Large intestine (tissue), 3 donors: ENCODE measurements at regions not wholly inside any gene's neighbourhood (a gene's known extent, or its start where the extent isn't known, plus 50 kb on each side); places are given as distances from the start of the nearest gene placed in this dataset.

Source experiments
- DNase-seq, 2 donors: peaks; one replicate each; pipeline versions ENCODE4 v3.0.0 to v3.0.0-alpha.2; 2013
- H3K27ac ChIP-seq: one replicate; pipeline ENCODE4 v1.5.1; 2013; ENCODE audit warnings: low read length
- H3K27me3 ChIP-seq: 2 replicates; pipeline ENCODE4 v1.6.1; 2013; ENCODE audit warnings: low read length; ENCODE audit not compliant: control insufficient read depth, insufficient read depth
- H3K36me3 ChIP-seq: 2 replicates; pipeline ENCODE4 v1.6.1; 2013; ENCODE audit warnings: low read length; ENCODE audit not compliant: control insufficient read depth, insufficient read depth
- H3K4me1 ChIP-seq: one replicate; pipeline ENCODE4 v1.6.1; 2013; ENCODE audit warnings: low read length; ENCODE audit not compliant: control insufficient read depth, insufficient read depth
- H3K4me3 ChIP-seq: one replicate; pipeline ENCODE4 v1.5.1; 2013; ENCODE audit warnings: low read length
- H3K9me3 ChIP-seq: one replicate; pipeline ENCODE4 v1.6.1; 2013; ENCODE audit warnings: mild to moderate bottlenecking, low read depth, low read length, moderate library complexity; ENCODE audit not compliant: control insufficient read depth
- WGBS: methylation state at CpG from one replicate; pipeline ENCODE4 v1.1.5; 2013; ENCODE audit warnings: low lambda C conversion rate; ENCODE audit not compliant: insufficient coverage; 5-methylcytosine and 5-hydroxymethylcytosine counted together

- no peaks in the 10 kb centered on the region for H3K36me3 ChIP-seq
- WGBS: 67% methylated on average over 2 of the region's 11 CpGs
- DNase-seq: no peak
- no peaks in the 10 kb centered on the region for H3K4me1 ChIP-seq
- H3K27me3 ChIP-seq: peaks cover 2% of the 10 kb centered on the region
- no peak overlapping the region for H3K27ac ChIP-seq
- H3K9me3 ChIP-seq: no peaks in the 10 kb centered on the region
- H3K4me3 ChIP-seq: no peak overlapping the region
These were observed 196.9 kb upstream of the SLC24A3 start for GRCh38 chr20:19015351-19016139.

- Histone ChIP-seq H3K4me1 (no peaks in the 10 kb centered on the region), H3K4me3 (no peak overlapping the region), H3K27ac (no peak overlapping the region), H3K36me3 (no peaks in the 10 kb centered on the region), H3K9me3 (no peaks in the 10 kb centered on the region), H3K27me3 (peaks cover 2% of the 10 kb centered on the region)
- no CpG with 5 or more reads among the region's 7 CpGs for WGBS
- DNase-seq: no peak
These were observed 196.3 kb upstream of the SLC24A3 start for GRCh38 chr20:19016140-19016497.

GRCh38 chr20:19017104-19017690, 195.2 kb upstream of the SLC24A3 start:
- Histone ChIP-seq H3K27me3 (peaks cover 2% of the 10 kb centered on the region), H3K27ac (no peak overlapping the region), H3K4me1 (no peaks in the 10 kb centered on the region), H3K9me3 (no peaks in the 10 kb centered on the region), H3K4me3 (no peak overlapping the region), H3K36me3 (no peaks in the 10 kb centered on the region)
- DNase-seq: no peak
- 80% methylated on average over 1 of the region's 11 CpGs for WGBS

GRCh38 chr20:19018881-19019280, 193.6 kb upstream of the SLC24A3 start:
- Histone ChIP-seq H3K27ac (no peak overlapping the region), H3K4me1 (no peaks in the 10 kb centered on the region), H3K27me3 (no peaks in the 10 kb centered on the region), H3K9me3 (no peaks in the 10 kb centered on the region), H3K36me3 (no peaks in the 10 kb centered on the region), H3K4me3 (no peak overlapping the region)
- DNase-seq: no peak
- WGBS: 40% methylated on average over 1 of the region's 5 CpGs

- H3K4me3 ChIP-seq: no peak overlapping the region
- no peaks in the 10 kb centered on the region for H3K27me3 ChIP-seq
- no peak overlapping the region for H3K27ac ChIP-seq
- no CpG with 5 or more reads among the region's 5 CpGs for WGBS
- no peak for DNase-seq
- no peaks in the 10 kb centered on the region for H3K36me3 ChIP-seq
- H3K9me3 ChIP-seq: no peaks in the 10 kb centered on the region
- H3K4me1 ChIP-seq: no peaks in the 10 kb centered on the region
These were observed 192.6 kb upstream of the SLC24A3 start for GRCh38 chr20:19019734-19020364.

- no peak overlapping the region for H3K4me3 ChIP-seq
- no peaks in the 10 kb centered on the region for H3K27me3 ChIP-seq
- H3K36me3 ChIP-seq: no peaks in the 10 kb centered on the region
- no peaks in the 10 kb centered on the region for H3K9me3 ChIP-seq
- H3K27ac ChIP-seq: no peak overlapping the region
- no peaks in the 10 kb centered on the region for H3K4me1 ChIP-seq
- no CpG with 5 or more reads among the region's 7 CpGs for WGBS
- DNase-seq: no peak
These were observed 190.9 kb upstream of the SLC24A3 start for GRCh38 chr20:19021406-19022117.

- Histone ChIP-seq H3K9me3 (no peaks in the 10 kb centered on the region), H3K36me3 (no peaks in the 10 kb centered on the region), H3K4me3 (no peak overlapping the region), H3K27ac (no peak overlapping the region), H3K27me3 (no peaks in the 10 kb centered on the region), H3K4me1 (no peaks in the 10 kb centered on the region)
- no CpG with 5 or more reads among the region's 8 CpGs for WGBS
- no peak for DNase-seq
These were observed 190.3 kb upstream of the SLC24A3 start for GRCh38 chr20:19022118-19022575.

- no peaks in the 10 kb centered on the region for H3K4me1 ChIP-seq
- H3K27me3 ChIP-seq: no peaks in the 10 kb centered on the region
- no peak overlapping the region for H3K27ac ChIP-seq
- WGBS: no CpG with 5 or more reads among the region's 11 CpGs
- no peak overlapping the region for H3K4me3 ChIP-seq
- no peaks in the 10 kb centered on the region for H3K36me3 ChIP-seq
- H3K9me3 ChIP-seq: no peaks in the 10 kb centered on the region
- no peak for DNase-seq
These were observed 189.5 kb upstream of the SLC24A3 start for GRCh38 chr20:19022791-19023448.

- H3K9me3 ChIP-seq: no peaks in the 10 kb centered on the region
- no peaks in the 10 kb centered on the region for H3K27me3 ChIP-seq
- H3K4me3 ChIP-seq: no peak overlapping the region
- no peak overlapping the region for H3K27ac ChIP-seq
- no peaks in the 10 kb centered on the region for H3K4me1 ChIP-seq
- H3K36me3 ChIP-seq: no peaks in the 10 kb centered on the region
- WGBS: 87% methylated on average over 3 of the region's 11 CpGs
- DNase-seq: peak in 1 of 2 donors; percentile 18
These were observed 188.0 kb upstream of the SLC24A3 start for GRCh38 chr20:19024296-19025035.
